ENCODE measurements at regions not wholly inside any gene's neighbourhood (a gene's known extent, or its start where the extent isn't known, plus 50 kb on each side); places are given as distances from the start of the nearest gene placed in this dataset.
A peak's percentile ranks its signal among the peaks of the same experiment; 100 is the strongest.

DNA sequence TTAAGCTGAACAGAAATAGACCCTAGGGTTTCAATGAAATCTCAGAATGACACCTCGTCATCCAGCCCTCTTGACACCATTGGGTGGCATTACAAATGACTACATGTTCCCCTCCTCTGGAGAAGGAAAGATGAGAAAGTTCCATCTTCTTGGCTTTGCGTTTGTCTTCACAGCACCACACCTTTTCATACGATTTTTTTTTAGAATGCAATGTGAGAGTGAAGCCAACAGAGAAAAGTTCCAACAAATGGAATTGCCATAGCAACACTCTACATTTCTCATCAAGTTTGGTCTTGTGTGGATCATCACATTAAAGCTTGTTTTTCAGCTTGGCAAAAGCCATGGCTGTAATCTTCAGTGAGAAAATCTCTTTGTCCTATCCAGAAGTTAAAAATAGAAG, 183.4 kb upstream of the SNX7 start:
- Histone ChIP-seq H3K27ac (no peak overlapping the region), H3K9me3 (no peaks in the 10 kb centered on the region), H3K27me3 (no peaks in the 10 kb centered on the region), H3K4me3 (no peak overlapping the region), H3K36me3 (replicated peaks in 1 of 2; ENCODE audit: insufficient read depth in 1 of 2, low read depth in 2 of 2) (no peaks in the 10 kb centered on the region), H3K4me1 (no peaks in the 10 kb centered on the region)
- TF ChIP-seq, protein P1, sequence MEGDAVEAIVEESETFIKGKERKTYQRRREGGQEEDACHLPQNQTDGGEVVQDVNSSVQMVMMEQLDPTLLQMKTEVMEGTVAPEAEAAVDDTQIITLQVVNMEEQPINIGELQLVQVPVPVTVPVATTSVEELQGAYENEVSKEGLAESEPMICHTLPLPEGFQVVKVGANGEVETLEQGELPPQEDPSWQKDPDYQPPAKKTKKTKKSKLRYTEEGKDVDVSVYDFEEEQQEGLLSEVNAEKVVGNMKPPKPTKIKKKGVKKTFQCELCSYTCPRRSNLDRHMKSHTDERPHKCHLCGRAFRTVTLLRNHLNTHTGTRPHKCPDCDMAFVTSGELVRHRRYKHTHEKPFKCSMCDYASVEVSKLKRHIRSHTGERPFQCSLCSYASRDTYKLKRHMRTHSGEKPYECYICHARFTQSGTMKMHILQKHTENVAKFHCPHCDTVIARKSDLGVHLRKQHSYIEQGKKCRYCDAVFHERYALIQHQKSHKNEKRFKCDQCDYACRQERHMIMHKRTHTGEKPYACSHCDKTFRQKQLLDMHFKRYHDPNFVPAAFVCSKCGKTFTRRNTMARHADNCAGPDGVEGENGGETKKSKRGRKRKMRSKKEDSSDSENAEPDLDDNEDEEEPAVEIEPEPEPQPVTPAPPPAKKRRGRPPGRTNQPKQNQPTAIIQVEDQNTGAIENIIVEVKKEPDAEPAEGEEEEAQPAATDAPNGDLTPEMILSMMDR (IDR thresholded peaks at IDR 0.05): no peak
- no peak for TF ChIP-seq POLR2A (IDR thresholded peaks at IDR 0.05)
- DNase-seq (no peak), ATAC-seq (no peak)
- intact Hi-C loops (cut with DNase I): no loop called here
- 57 to 64% methylated on average over 3 of the region's 3 CpGs for WGBS, 2 donors

DNA sequence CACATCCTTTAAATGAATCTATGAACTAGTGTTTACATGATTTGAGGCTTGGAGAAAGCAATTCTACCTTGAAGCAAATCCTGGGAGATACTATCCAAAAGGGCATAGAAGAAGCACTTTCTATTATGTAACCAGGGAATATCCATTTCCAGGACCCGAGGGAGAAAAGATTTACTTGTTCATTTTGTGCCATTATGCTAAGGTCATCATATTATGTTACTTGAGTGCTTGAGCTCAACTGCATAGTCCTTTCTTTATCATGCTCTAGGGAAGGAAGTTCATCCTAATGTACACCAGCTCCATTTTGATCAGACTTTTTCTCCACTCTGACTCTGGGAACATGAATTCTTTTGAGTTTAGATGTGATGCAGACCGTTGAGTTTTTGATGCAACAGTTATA, 188.6 kb upstream of the SNX7 start:
- ATAC-seq (no peak), DNase-seq (no peak)
- 32 to 35% methylated on average over 2 of the region's 2 CpGs for WGBS, 2 donors
- H3K4me1 ChIP-seq: no peaks in the 10 kb centered on the region
- TF ChIP-seq POLR2A (IDR thresholded peaks at IDR 0.05): no peak
- TF ChIP-seq, protein P1 (IDR thresholded peaks at IDR 0.05): no peak
- no peaks in the 10 kb centered on the region for H3K36me3 ChIP-seq (replicated peaks in 1 of 2; ENCODE audit: insufficient read depth in 1 of 2, low read depth in 2 of 2)
- intact Hi-C loops (cut with DNase I): no loop called here
- H3K9me3 ChIP-seq: no peaks in the 10 kb centered on the region
- no peak overlapping the region for H3K4me3 ChIP-seq
- no peaks in the 10 kb centered on the region for H3K27me3 ChIP-seq
- H3K27ac ChIP-seq: no peak overlapping the region

DNA sequence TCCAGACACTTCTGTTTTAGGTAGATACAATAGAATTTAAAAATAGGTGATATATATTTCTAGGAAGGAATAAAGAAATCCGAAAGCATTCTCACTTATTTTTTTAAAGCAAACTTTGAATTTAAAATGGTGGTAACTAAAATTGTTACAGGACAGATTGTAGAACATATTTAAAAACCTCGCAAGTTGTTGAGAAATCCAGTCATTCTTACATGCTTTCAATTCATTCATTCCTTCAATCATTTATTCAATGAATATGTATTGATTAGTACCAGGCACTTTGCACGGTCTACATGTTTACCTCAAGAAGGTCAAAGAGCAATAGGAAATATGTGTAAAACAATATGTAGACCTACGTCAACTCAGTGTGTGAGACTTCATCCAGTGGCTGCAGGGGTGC, 189.9 kb upstream of the SNX7 start:
- H3K36me3 ChIP-seq (replicated peaks in 1 of 2; ENCODE audit: insufficient read depth in 1 of 2, low read depth in 2 of 2): no peaks in the 10 kb centered on the region
- H3K4me3 ChIP-seq: no peak overlapping the region
- H3K27me3 ChIP-seq: no peaks in the 10 kb centered on the region
- H3K9me3 ChIP-seq: no peaks in the 10 kb centered on the region
- no peak for DNase-seq
- no peak for ATAC-seq
- WGBS, 2 donors: 56 to 58% methylated on average over 4 of the region's 4 CpGs
- H3K4me1 ChIP-seq: no peaks in the 10 kb centered on the region
- intact Hi-C loops (cut with DNase I): no loop called here
- TF ChIP-seq, protein P1 (IDR thresholded peaks at IDR 0.05): no peak
- no peak overlapping the region for H3K27ac ChIP-seq

DNA sequence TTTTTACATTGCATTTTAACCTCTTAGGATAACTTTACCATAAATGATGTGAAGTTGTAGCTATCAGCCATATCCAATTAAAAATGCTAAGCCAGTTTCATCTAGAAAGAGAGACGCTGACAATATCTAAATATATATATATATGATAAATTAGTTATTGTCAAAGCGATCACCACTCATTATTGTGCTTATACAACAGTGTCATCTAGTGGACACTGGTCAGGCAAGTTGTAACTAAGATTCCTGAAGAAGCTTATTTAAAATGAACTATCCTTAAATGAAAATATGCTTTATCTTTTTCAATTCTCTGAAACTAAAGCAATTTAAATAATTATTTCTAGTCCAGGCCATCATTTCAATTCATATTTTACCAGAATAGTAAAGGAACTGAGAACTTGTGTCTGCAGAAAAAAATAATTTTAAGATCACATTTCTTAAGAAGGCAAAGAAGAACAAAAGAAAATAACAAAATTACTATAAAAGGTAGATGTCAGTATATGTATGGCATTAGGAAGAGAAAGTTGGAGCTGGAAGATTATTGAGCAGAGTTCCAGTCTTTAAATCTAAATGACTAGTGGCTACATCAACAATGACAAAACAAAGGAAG, 193.3 kb upstream of the SNX7 start:
- 5 to 12% methylated on average over 2 of the region's 2 CpGs for WGBS, 2 donors
- ATAC-seq: no peak
- no peaks in the 10 kb centered on the region for H3K27me3 ChIP-seq
- H3K4me3 ChIP-seq: no peak overlapping the region
- TF ChIP-seq, protein P1 (IDR thresholded peaks at IDR 0.05): peak in 6 of 7 experiments; percentile 53 to 93 (median 63)
- TF ChIP-seq POLR2A (IDR thresholded peaks at IDR 0.05): no peak
- no peaks in the 10 kb centered on the region for H3K9me3 ChIP-seq
- H3K36me3 ChIP-seq (replicated peaks in 1 of 2; ENCODE audit: insufficient read depth in 1 of 2, low read depth in 2 of 2): no peaks in the 10 kb centered on the region
- no peak overlapping the region for H3K27ac ChIP-seq
- no peaks in the 10 kb centered on the region for H3K4me1 ChIP-seq
- intact Hi-C loops (cut with DNase I): no loop called here
- DNase-seq: peak in 1 of 4 donors; percentile 5

DNA sequence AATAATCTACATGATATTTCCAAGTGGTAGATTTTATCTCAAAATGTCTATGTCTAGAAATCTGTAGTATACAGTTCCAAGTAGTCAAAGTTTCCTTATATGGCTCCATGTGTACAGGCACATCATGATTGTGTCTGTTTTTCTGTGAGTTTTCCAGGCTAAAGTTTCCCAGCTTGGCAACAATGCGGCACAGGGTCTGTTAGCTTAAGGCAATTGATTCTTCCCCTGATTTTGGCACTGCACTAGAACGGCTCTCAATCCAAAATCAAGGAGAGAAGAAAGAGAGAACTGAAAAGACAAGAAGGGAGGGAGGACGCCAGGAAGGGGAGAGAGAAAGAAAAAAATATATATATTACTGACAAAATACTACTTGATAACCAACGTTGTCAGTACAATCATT, 193.9 kb upstream of the SNX7 start:
- Histone ChIP-seq H3K27ac (no peak overlapping the region), H3K9me3 (no peaks in the 10 kb centered on the region), H3K27me3 (no peaks in the 10 kb centered on the region), H3K36me3 (replicated peaks in 1 of 2; ENCODE audit: insufficient read depth in 1 of 2, low read depth in 2 of 2) (no peaks in the 10 kb centered on the region), H3K4me1 (no peaks in the 10 kb centered on the region), H3K4me3 (no peak overlapping the region)
- intact Hi-C loops (cut with DNase I): no loop called here
- WGBS, 2 donors: 26 to 30% methylated on average over 4 of the region's 4 CpGs
- TF ChIP-seq, protein P1 (IDR thresholded peaks at IDR 0.05): no peak
- no peak for TF ChIP-seq POLR2A (IDR thresholded peaks at IDR 0.05)
- ATAC-seq (no peak), DNase-seq (no peak)

Measured in body of pancreas (tissue), 4 donors.